ENCODE measurements at regions not wholly inside any gene's neighbourhood (a gene's known extent, or its start where the extent isn't known, plus 50 kb on each side); places are given as distances from the start of the nearest gene placed in this dataset.

GRCh38 chr13:106986033-106986484, 418.1 kb upstream of the ARGLU1 start:
- H3K4me3 ChIP-seq (ENCODE audit: control insufficient read depth, low read depth, low read length): no peak overlapping the region
- no peak for TF ChIP-seq CTCF (IDR thresholded peaks at IDR 0.05; ENCODE audit: control insufficient read depth, insufficient read depth, low read depth, low read length, missing control alignments)
- no peak for DNase-seq (ENCODE audit: low read depth)

- no peak for DNase-seq (ENCODE audit: low read depth)
- TF ChIP-seq CTCF (IDR thresholded peaks at IDR 0.05; ENCODE audit: control insufficient read depth, insufficient read depth, low read depth, low read length, missing control alignments): no peak
Observed at GRCh38 chr13:106985481-106985880, 417.5 kb upstream of the ARGLU1 start.

GRCh38 chr13:106981051-106981450, 413.1 kb upstream of the ARGLU1 start:
- TF ChIP-seq CTCF (IDR thresholded peaks at IDR 0.05; ENCODE audit: control insufficient read depth, insufficient read depth, low read depth, low read length, missing control alignments): no peak
- H3K4me3 ChIP-seq (ENCODE audit: control insufficient read depth, low read depth, low read length): no peak overlapping the region
- no peak for DNase-seq (ENCODE audit: low read depth)

More at GRCh38 chr13:106985481-106985880, 417.5 kb upstream of the ARGLU1 start:
- no peak overlapping the region for H3K4me3 ChIP-seq (ENCODE audit: control insufficient read depth, low read depth, low read length)

GRCh38 chr13:106967391-106967790, 399.5 kb upstream of the ARGLU1 start:
- TF ChIP-seq CTCF (IDR thresholded peaks at IDR 0.05; ENCODE audit: control insufficient read depth, insufficient read depth, low read depth, low read length, missing control alignments): no peak
- no peak for DNase-seq (ENCODE audit: low read depth)
- no peak overlapping the region for H3K4me3 ChIP-seq (ENCODE audit: control insufficient read depth, low read depth, low read length)

- H3K4me3 ChIP-seq (ENCODE audit: control insufficient read depth, low read depth, low read length): no peak overlapping the region
- no peak for TF ChIP-seq CTCF (IDR thresholded peaks at IDR 0.05; ENCODE audit: control insufficient read depth, insufficient read depth, low read depth, low read length, missing control alignments)
- no peak for DNase-seq (ENCODE audit: low read depth)
Observed at GRCh38 chr13:106963151-106963550, 395.2 kb upstream of the ARGLU1 start.

- no peak for TF ChIP-seq CTCF (IDR thresholded peaks at IDR 0.05; ENCODE audit: control insufficient read depth, insufficient read depth, low read depth, low read length, missing control alignments)
- no peak for DNase-seq (ENCODE audit: low read depth)
- H3K4me3 ChIP-seq (ENCODE audit: control insufficient read depth, low read depth, low read length): no peak overlapping the region
Observed at GRCh38 chr13:106961651-106962050, 393.7 kb upstream of the ARGLU1 start.

- no peak for DNase-seq (ENCODE audit: low read depth)
- no peak overlapping the region for H3K4me3 ChIP-seq (ENCODE audit: control insufficient read depth, low read depth, low read length)
- TF ChIP-seq CTCF (IDR thresholded peaks at IDR 0.05; ENCODE audit: control insufficient read depth, insufficient read depth, low read depth, low read length, missing control alignments): no peak
Observed at GRCh38 chr13:106961216-106961615, 393.3 kb upstream of the ARGLU1 start.
